ENCODE measurements at regions not wholly inside any gene's neighbourhood (a gene's known extent, or its start where the extent isn't known, plus 50 kb on each side); places are given as distances from the start of the nearest gene placed in this dataset.

GRCh38 chr11:70502677-70503467 is 104.5 kb downstream of the CTTN start:
- no peak for TF ChIP-seq CTCF (IDR thresholded peaks at IDR 0.05)

DNA sequence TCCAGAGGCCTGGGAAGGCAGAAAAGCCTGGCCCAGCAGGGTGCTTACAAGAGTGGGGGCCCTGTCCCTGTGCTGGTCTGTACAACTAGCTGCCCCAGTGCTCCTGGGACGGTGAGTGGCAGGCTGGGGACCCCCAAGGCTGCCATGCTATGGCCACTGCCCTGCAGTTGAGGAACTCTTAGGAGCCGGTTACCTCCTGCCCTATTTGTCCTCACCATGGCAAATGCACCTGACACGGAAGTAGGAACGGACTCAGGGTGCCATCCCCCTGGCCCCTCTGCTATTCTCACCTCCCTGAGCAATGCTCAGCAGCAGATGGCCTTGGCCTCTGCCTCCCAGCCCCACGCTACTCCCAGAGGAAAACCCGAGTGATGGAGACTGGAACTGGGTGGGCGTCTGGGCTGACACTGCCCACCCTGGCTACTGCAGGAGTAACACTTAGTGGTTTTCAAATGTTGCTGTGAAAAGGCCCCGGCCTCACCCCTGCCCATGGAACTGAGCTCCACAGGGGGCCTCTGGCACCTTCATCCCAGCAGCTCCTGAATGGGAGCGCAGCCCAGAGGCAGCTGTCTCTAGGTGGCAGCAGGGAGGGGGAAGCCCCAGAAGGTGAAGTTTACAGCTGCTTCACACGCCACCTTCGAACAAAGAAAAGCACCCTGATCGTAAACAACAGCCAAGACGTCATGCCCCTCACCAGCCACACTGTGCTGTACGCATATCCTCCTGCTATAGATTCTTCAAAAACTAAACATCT is 105.3 kb downstream of the CTTN start:
- peak; percentile 46; the same call in 1 of the 2 replicates for TF ChIP-seq CTCF (IDR thresholded peaks at IDR 0.05)

DNA sequence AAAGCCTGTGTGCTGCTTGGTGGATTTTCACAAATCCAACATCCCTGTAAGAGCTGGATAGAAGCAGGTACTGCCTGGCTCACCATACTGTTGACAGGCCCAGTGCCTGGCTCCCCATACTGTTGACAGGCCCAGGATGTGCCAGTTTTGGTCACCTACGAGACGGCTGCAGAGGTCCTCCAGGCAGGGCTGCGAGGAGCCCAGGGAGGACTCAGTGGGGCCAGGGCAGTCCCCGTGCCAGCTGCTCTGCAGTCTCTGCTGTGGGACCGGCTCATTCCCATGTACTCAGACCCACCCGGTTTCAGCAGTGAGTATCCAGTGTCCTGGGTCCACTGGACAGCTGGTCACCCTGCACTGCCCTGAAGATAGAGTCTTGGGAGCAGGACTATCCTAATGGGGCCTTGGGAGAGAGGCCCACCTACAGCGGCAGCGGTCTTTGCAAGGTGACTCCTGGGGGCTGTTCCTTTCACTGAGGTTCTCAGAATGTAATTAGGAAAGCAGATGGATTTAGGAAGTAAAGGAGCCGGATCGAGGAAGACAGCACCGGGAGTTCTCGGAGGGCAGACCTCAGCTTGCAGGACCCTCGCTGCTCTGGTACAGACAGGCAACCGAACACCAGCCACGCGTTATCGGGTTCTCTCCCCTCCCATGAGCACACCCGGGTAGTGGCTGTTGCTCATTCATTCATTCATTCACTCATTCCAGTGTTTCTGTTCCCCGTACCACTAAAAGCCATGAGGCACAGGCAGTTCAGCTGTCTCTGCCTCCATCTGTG is 106.1 kb downstream of the CTTN start:
- TF ChIP-seq CTCF (IDR thresholded peaks at IDR 0.05): no peak

DNA sequence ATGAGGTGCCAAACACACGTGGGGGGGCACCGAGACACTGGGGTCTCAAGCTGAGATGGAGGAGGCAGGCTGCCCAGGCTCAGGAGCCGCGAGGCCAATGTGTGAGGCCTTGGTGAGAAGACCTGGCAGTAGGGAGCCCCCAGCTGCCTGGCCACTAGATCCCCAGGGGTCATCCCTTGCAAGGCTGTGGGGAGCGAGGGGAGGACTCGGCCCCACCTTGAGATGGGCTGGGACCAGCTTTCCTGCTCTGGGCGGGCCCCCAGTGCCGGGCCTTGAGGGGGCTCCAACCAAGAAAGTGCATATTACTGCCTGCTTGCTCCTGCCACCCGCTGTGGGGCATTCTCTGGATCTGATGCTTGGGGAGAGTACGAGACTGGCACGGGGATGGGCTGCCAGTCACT is 107.0 kb downstream of the CTTN start:
- no peak for TF ChIP-seq CTCF (IDR thresholded peaks at IDR 0.05)

DNA sequence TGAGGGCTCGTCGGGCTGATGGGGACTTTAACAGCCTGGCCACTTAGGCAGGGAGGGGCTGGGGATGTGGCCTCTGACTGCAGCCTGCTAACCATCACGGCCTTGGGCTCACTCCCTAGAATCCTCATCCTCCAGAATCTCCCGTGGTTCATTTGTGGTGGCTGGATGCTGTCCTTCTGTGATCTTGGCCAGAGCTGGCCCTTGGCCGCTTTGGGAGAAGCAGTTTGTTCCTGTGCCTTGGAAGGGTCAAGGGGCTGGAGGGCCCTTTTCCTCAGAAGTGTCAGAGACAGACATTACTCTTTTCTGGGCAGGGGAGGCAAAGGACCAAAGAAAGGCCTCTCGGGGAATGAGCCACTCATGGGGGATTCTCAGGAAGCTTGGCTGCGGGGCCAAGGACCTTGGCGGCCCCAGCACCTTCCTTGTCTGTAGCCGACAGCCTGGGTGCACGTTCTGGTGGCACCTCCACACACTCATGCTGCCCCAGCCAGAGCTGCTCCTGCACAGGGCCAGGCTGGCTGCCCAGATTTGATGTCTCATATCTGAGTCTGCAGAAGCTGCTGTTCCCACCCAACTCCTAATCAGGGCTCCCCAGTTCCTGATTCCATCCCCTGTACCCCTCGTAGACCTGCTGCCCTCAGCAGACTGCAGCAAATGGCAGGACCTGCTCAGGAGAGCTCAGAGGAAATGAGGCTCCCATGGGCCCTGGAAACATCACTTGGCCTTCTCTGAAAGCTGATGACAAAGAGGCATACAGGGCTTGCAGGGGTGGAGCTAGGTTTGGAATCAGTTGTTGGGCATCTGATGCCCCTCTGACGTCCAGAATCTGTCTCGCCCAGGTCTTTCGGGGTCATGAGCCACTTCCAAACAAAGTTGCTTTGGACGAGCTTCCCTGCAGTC is 107.7 kb downstream of the CTTN start:
- no peak for TF ChIP-seq CTCF (IDR thresholded peaks at IDR 0.05)

- TF ChIP-seq CTCF (IDR thresholded peaks at IDR 0.05): no peak
Measured at GRCh38 chr11:70506658-70506970, 108.3 kb downstream of the CTTN start.

DNA sequence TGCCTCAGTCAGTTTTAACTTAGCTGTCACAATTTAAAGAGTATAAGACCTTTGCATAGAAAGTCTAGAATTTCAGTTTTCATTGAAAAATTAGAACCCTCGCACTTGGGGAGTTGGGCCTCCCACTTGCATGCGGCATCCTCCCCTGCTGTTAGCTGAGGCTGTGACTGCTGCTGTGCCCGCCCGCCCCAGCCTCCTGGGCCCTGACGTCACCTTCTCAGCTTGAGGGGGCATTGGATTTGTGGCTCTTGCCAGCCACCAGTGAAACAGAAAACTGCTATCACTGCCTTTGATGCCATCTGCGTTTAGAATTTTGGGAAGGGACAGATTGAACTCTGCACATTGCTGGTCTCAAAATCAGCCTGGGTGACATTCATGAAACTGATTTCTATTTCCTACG is 108.7 kb downstream of the CTTN start:
- TF ChIP-seq CTCF (IDR thresholded peaks at IDR 0.05): no peak

Data from LNCAP (cell line).